Suprapubic skin (tissue), 3 donors: ENCODE measurements at regions not wholly inside any gene's neighbourhood (a gene's known extent, or its start where the extent isn't known, plus 50 kb on each side); places are given as distances from the start of the nearest gene placed in this dataset.

ENCODE experiments used
- EP300 ChIP-seq: sonication (generic); formaldehyde crosslinking; IDR thresholded peaks from one replicate; pipeline ENCODE4 v1.6.1; 2017; ENCODE audit warnings: antibody characterized with exemption
- TF ChIP-seq, protein P1 (sequence below), 2 donors: fragments of 200-600 bp in 1 of 2; fragments of 450-650 bp in 1 of 2; sonication (generic) in 1 of 2; IDR thresholded peaks; one replicate each; pipeline ENCODE4 v1.5.1; 2016 to 2019; ENCODE audit warnings: antibody characterized with exemption in 2 of 2, mild to moderate bottlenecking in 1 of 2, moderate library complexity in 1 of 2

DNA sequence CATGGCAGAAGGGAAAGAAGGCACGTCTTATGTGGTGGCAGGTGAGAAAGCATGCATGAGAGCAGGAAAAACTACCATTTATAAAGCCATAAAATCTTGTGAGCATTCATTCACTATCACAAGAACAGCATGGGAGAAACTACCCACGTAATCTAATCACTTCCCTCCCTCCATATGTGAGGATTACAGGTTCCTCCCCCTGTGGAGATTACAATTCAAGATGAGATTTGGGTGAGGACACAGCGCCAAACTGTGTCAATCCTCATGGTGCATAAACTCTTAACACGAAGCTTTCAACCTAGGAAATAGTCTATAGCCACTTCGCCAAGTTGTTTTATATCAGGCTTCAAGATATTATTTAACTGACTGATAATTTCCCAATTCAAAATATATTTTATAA lies 595.5 kb downstream of the FBXO15 start:
- TF ChIP-seq EP300 = no peak
- TF ChIP-seq, protein P1, sequence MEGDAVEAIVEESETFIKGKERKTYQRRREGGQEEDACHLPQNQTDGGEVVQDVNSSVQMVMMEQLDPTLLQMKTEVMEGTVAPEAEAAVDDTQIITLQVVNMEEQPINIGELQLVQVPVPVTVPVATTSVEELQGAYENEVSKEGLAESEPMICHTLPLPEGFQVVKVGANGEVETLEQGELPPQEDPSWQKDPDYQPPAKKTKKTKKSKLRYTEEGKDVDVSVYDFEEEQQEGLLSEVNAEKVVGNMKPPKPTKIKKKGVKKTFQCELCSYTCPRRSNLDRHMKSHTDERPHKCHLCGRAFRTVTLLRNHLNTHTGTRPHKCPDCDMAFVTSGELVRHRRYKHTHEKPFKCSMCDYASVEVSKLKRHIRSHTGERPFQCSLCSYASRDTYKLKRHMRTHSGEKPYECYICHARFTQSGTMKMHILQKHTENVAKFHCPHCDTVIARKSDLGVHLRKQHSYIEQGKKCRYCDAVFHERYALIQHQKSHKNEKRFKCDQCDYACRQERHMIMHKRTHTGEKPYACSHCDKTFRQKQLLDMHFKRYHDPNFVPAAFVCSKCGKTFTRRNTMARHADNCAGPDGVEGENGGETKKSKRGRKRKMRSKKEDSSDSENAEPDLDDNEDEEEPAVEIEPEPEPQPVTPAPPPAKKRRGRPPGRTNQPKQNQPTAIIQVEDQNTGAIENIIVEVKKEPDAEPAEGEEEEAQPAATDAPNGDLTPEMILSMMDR (IDR thresholded peaks at IDR 0.05) = no peak
